Astrocyte (in vitro differentiated cells and primary cell): ENCODE measurements at regions not wholly inside any gene's neighbourhood (a gene's known extent, or its start where the extent isn't known, plus 50 kb on each side); places are given as distances from the start of the nearest gene placed in this dataset.

Experiments used
- DNase-seq: peaks from one replicate; pipeline ENCODE4 v3.0.0-alpha.2; 2010; ENCODE audit warnings: low read depth
- FAIRE-seq: peaks from 2 replicates; lab custom pipeline; 2011; peaks lifted over from hg19 to GRCh38; lab: Jason Lieb, UNC
- H2AFZ ChIP-seq: 2 replicates; pipeline ENCODE4 v1.6.0; 2012; ENCODE audit warnings: low read depth, low read length, inconsistent platforms
- H3K27ac ChIP-seq: 2 replicates; pipeline ENCODE4 v1.5.1; 2011; ENCODE audit warnings: low read depth, low read length, inconsistent platforms
- H3K27me3 ChIP-seq: 2 replicates; pipeline ENCODE4 v1.6.0; 2011; ENCODE audit warnings: low read length, inconsistent platforms; ENCODE audit not compliant: insufficient read depth
- H3K36me3 ChIP-seq: 2 replicates; pipeline ENCODE4 v1.5.1; 2011; ENCODE audit warnings: low read length, inconsistent platforms; ENCODE audit not compliant: insufficient read depth
- H3K4me1 ChIP-seq: 2 replicates; pipeline ENCODE4 v1.5.1; 2011; ENCODE audit warnings: low read length, inconsistent platforms; ENCODE audit not compliant: insufficient read depth
- H3K4me2 ChIP-seq: 2 replicates; pipeline ENCODE4 v1.6.0; 2012; ENCODE audit warnings: low read length, inconsistent platforms
- H3K4me3 ChIP-seq: 2 replicates; pipeline ENCODE4 v1.5.1; 2011; ENCODE audit warnings: low read depth, mild to moderate bottlenecking, low read length, inconsistent platforms; ENCODE audit not compliant: insufficient read depth
- H3K79me2 ChIP-seq: 2 replicates; pipeline ENCODE4 v1.6.0; 2012; ENCODE audit warnings: mild to moderate bottlenecking, low read length, inconsistent platforms; ENCODE audit not compliant: insufficient read depth
- H3K9ac ChIP-seq: 2 replicates; pipeline ENCODE4 v1.6.0; 2012; ENCODE audit warnings: mild to moderate bottlenecking, low read length, inconsistent platforms
- H3K9me3 ChIP-seq: 2 replicates; pipeline ENCODE4 v1.5.1; 2012; ENCODE audit warnings: low read depth, mild to moderate bottlenecking, low read length, inconsistent platforms; ENCODE audit not compliant: insufficient read depth
- H4K20me1 ChIP-seq: 2 replicates; pipeline ENCODE4 v1.6.0; 2012; ENCODE audit warnings: low read length, inconsistent platforms; ENCODE audit not compliant: insufficient read depth
- H3K27ac Mint-ChIP-seq: one replicate; pipeline ENCODE4 v1.8.0; 2021; ENCODE audit warnings: mild to moderate bottlenecking, mixed read lengths; ENCODE audit not compliant: unreplicated experiment
- H3K27me3 Mint-ChIP-seq: one replicate; pipeline ENCODE4 v1.8.0; 2021; ENCODE audit warnings: low read depth, mixed read lengths; ENCODE audit not compliant: unreplicated experiment
- H3K36me3 Mint-ChIP-seq: one replicate; pipeline ENCODE4 v1.8.0; 2021; ENCODE audit warnings: low read depth, mixed read lengths; ENCODE audit not compliant: unreplicated experiment
- H3K4me1 Mint-ChIP-seq: one replicate; pipeline ENCODE4 v1.8.0; 2021; ENCODE audit warnings: low read depth, mixed read lengths; ENCODE audit not compliant: unreplicated experiment
- H3K4me3 Mint-ChIP-seq: one replicate; pipeline ENCODE4 v1.8.0; 2021; ENCODE audit warnings: mild to moderate bottlenecking, moderate library complexity, mixed read lengths; ENCODE audit not compliant: unreplicated experiment
- H3K9me3 Mint-ChIP-seq: one replicate; pipeline ENCODE4 v1.8.0; 2021; ENCODE audit warnings: mild to moderate bottlenecking, mixed read lengths; ENCODE audit not compliant: unreplicated experiment
- CTCF ChIP-seq: IDR thresholded peaks from 2 replicates; pipeline ENCODE4 v1.5.1; 2011; ENCODE audit warnings: low read depth, mild to moderate bottlenecking, inconsistent platforms, low read length, moderate library complexity; ENCODE audit not compliant: insufficient read depth
- EZH2 ChIP-seq: IDR thresholded peaks from 2 replicates; pipeline ENCODE4 v1.6.1; 2012; ENCODE audit warnings: mild to moderate bottlenecking, low read length, inconsistent platforms; ENCODE audit not compliant: insufficient read depth

GRCh38 chr1:24984300-24984699 is 54.2 kb upstream of the RUNX3 start:
- no peak overlapping the region for H3K27ac Mint-ChIP-seq
- no peak overlapping the region for H3K4me2 ChIP-seq
- H3K9me3 ChIP-seq: no peaks in the 10 kb centered on the region
- peaks cover 5% of the 10 kb centered on the region for H3K9me3 Mint-ChIP-seq
- FAIRE-seq (no peak), DNase-seq (no peak)
- no peaks in the 10 kb centered on the region for H3K79me2 ChIP-seq
- H3K4me1 ChIP-seq: no peaks in the 10 kb centered on the region
- no peak overlapping the region for H2AFZ ChIP-seq
- H3K4me3 ChIP-seq: no peak overlapping the region
- H3K4me1 Mint-ChIP-seq: peaks cover 10% of the 10 kb centered on the region
- H3K9ac ChIP-seq: no peak overlapping the region
- no peak overlapping the region for H3K27ac ChIP-seq
- H4K20me1 ChIP-seq: no peaks in the 10 kb centered on the region
- peaks cover 15% of the 10 kb centered on the region for H3K27me3 ChIP-seq
- peaks cover 6% of the 10 kb centered on the region for H3K36me3 Mint-ChIP-seq
- H3K4me3 Mint-ChIP-seq: no peak overlapping the region
- peaks cover 26% of the 10 kb centered on the region for H3K27me3 Mint-ChIP-seq
- TF ChIP-seq EZH2: no peak
- TF ChIP-seq CTCF: no peak
- no peaks in the 10 kb centered on the region for H3K36me3 ChIP-seq

- H3K9ac ChIP-seq: no peak overlapping the region
- H3K4me1 Mint-ChIP-seq: peaks cover 18% of the 10 kb centered on the region
- H3K36me3 ChIP-seq: no peaks in the 10 kb centered on the region
- H3K27me3 Mint-ChIP-seq: peaks cover 18% of the 10 kb centered on the region
- peaks cover 8% of the 10 kb centered on the region for H3K27me3 ChIP-seq
- FAIRE-seq: no peak
- DNase-seq: no peak
- H3K36me3 Mint-ChIP-seq: peaks cover 6% of the 10 kb centered on the region
- H3K79me2 ChIP-seq: no peaks in the 10 kb centered on the region
- no peak overlapping the region for H3K27ac Mint-ChIP-seq
- no peak overlapping the region for H3K4me3 ChIP-seq
- H3K9me3 Mint-ChIP-seq: peaks cover 5% of the 10 kb centered on the region
- H3K4me1 ChIP-seq: no peaks in the 10 kb centered on the region
- no peak overlapping the region for H3K4me3 Mint-ChIP-seq
- H3K27ac ChIP-seq: no peak overlapping the region
- no peak for TF ChIP-seq CTCF
- no peak for TF ChIP-seq EZH2
- no peaks in the 10 kb centered on the region for H4K20me1 ChIP-seq
- H2AFZ ChIP-seq: no peak overlapping the region
- H3K9me3 ChIP-seq: peaks cover 2% of the 10 kb centered on the region
- no peak overlapping the region for H3K4me2 ChIP-seq
These were observed 53.1 kb upstream of the RUNX3 start for GRCh38 chr1:24983006-24983680.

- Mint-ChIP-seq H3K27ac (no peak overlapping the region), H3K27me3 (peaks cover 13% of the 10 kb centered on the region), H3K4me3 (no peak overlapping the region), H3K9me3 (peaks cover 10% of the 10 kb centered on the region), H3K36me3 (peaks cover 6% of the 10 kb centered on the region), H3K4me1 (peaks cover 19% of the 10 kb centered on the region)
- FAIRE-seq: no peak
- H3K36me3 ChIP-seq: no peaks in the 10 kb centered on the region
- H3K79me2 ChIP-seq: no peaks in the 10 kb centered on the region
- no peak for TF ChIP-seq EZH2
- TF ChIP-seq CTCF: no peak
- H3K4me3 ChIP-seq: no peak overlapping the region
- no peak for DNase-seq
- H3K27ac ChIP-seq: no peak overlapping the region
- no peak overlapping the region for H3K4me2 ChIP-seq
- H4K20me1 ChIP-seq: no peaks in the 10 kb centered on the region
- H2AFZ ChIP-seq: no peak overlapping the region
- H3K9ac ChIP-seq: no peak overlapping the region
- peaks cover 2% of the 10 kb centered on the region for H3K9me3 ChIP-seq
- H3K4me1 ChIP-seq: no peaks in the 10 kb centered on the region
- H3K27me3 ChIP-seq: peaks cover 10% of the 10 kb centered on the region
These were observed 51.5 kb upstream of the RUNX3 start for GRCh38 chr1:24981631-24982005.
